ENCODE measurements at regions not wholly inside any gene's neighbourhood (a gene's known extent, or its start where the extent isn't known, plus 50 kb on each side); places are given as distances from the start of the nearest gene placed in this dataset.
"Not testable (repeated sequence)": the region's sequence is repeated elsewhere in the genome, so short reads cannot be mapped to it uniquely, and the experiment has no call there.

DNA sequence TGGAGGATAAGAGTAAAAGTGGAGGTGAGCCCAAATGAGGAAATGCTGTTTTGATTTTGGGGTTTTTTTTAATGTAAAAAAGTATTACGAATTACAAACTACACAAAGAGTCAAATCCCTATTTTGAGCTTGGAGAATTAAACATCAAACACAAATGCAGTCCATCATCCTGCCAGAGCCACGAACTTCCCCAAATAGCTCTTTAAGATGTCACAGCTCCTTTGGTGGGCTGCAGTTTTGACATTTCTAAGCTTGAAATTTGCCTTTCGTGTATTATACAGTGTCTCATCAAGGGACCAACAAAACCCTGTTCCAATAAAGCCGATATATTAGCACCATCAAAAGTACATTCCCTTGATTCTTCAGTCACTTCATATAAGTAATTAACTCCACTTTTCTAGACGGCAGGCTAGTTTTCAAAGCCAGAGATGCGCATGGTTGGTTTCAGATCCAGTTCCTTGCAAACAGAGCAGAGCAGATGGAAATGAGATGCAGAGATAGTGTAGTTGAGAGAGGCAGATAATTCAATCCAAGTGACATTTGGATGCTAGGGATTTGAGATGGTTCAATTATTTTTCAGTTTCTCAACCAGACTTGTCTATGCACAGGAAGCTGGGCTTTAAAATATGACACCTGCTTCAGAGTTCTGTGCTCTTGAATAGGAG, 580.9 kb downstream of the EDEM1 start:
- no peak for DNase-seq

GRCh38 chr3:5769825-5770224, 582.3 kb downstream of the EDEM1 start:
- no peak for DNase-seq

GRCh38 chr3:5774337-5774736, 586.8 kb downstream of the EDEM1 start:
- no peak for DNase-seq

GRCh38 chr3:5775100-5775499, 587.6 kb downstream of the EDEM1 start:
- DNase-seq: not testable (repeated sequence)

DNA sequence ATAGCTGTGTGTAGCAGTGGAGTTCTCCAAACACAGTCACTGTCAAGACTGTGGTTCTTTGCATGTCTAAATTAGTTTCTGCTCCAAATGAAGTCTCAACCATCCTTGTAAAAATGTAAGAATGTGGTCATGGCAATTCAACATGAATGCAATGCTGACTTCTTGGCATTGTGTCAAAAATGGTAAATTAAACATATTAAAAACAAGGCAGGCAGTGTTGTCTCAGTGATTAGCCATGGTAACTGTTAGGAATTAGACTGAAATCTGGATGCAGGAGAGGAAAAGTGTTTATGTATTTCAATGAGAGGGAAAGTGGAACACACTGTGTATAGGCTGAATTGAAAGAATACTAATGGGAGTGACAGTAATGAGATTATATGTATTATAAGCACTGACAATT, 597.2 kb downstream of the EDEM1 start:
- DNase-seq: no peak

GRCh38 chr3:5787861-5788488, 600.5 kb downstream of the EDEM1 start:
- peak; percentile 16 for DNase-seq

- DNase-seq: no peak
These were observed 601.0 kb downstream of the EDEM1 start for GRCh38 chr3:5788496-5788895.

- DNase-seq: no peak
These were observed 604.1 kb downstream of the EDEM1 start for GRCh38 chr3:5791558-5791957.

- DNase-seq: no peak
These were observed 609.0 kb downstream of the EDEM1 start for GRCh38 chr3:5796541-5796940.

GRCh38 chr3:5798809-5799208, 611.3 kb downstream of the EDEM1 start:
- DNase-seq: no peak

- DNase-seq: no peak
These were observed 611.9 kb downstream of the EDEM1 start for GRCh38 chr3:5799398-5799797.

DNA sequence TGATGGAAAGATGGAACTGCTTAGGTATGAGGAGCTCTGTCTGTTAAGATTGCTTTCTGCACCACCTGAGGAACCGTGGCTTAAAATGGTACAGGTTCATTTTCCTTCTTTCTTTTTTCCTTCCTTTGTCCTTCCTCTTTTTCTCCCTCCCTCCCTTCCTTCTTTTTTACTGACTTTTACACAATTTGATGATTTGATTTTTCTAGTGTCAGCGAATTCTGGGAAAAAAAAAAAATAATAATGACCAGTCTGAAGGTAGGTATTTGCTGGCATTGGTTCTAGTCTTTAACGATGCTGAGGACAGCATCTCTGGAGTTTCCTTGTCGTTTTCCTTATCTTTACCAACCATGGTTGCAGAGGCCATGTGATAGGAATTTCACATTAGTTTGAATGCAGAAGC, 613.5 kb downstream of the EDEM1 start:
- DNase-seq: no peak

- DNase-seq: no peak
These were observed 618.7 kb downstream of the EDEM1 start for GRCh38 chr3:5806192-5806591.

- DNase-seq: no peak
These were observed 622.2 kb downstream of the EDEM1 start for GRCh38 chr3:5809586-5810246.

DNA sequence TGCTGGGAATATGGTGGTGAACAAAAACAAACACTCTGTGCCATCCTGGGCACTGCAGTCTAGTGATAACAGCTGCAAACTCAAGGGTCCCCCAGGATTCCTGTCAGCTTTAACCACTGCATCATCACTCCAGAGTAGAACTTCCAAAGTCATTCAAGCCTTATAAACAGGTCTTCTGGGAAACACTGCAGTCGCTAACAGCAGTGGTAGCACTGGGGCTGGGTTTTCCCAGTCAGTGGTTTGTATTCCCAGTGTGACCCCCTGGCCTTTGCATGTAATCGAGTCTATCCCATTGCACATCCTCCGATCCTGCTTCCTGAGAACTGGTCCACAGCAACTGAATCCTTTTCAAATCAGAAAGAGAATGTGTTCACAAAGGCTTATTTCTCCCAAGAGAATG, 623.5 kb downstream of the EDEM1 start:
- DNase-seq: no peak

GRCh38 chr3:5813521-5813920, 626.0 kb downstream of the EDEM1 start:
- DNase-seq: no peak

DNA sequence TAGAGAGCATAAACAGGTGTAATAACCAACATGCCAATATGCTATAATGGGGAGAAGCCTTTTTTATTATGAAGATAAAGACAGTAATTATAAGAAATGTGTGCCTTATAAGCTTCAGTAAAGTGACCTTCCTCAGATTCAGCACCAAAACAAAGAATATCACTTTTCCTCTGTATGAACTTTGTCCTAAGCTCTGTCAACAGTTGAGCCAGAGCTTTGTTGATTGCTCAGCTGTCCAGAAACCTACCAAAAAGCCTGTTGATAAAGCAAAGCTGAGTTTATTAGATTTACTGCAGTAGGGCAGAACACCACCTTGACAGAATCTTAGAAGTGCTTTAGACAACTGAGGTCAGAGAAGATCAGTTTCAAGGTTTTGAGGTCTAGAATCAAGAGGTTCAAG, 635.3 kb downstream of the EDEM1 start:
- no peak for DNase-seq

GRCh38 chr3:5826467-5826866, 639.0 kb downstream of the EDEM1 start:
- no peak for DNase-seq

GRCh38 chr3:5828251-5828650, 640.7 kb downstream of the EDEM1 start:
- no peak for DNase-seq

DNA sequence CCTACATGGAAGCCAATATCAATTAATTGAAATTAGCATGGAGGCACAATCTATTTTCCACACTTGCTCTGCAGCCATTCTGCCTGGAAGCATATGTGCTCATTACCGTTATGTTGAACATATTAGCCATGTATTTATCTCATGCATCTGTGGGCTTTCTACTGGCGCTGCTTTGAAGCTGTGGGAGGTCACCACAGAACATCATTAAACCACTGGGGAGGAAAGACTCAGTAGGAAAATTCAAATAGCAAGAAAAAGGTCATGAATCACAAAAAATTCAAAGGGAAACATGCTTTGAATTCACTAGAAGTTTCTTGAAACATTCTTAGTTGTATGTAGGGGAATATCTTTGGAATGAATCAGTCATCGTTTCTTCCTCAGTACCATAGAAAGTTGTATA, 652.5 kb downstream of the EDEM1 start:
- DNase-seq: no peak

DNA sequence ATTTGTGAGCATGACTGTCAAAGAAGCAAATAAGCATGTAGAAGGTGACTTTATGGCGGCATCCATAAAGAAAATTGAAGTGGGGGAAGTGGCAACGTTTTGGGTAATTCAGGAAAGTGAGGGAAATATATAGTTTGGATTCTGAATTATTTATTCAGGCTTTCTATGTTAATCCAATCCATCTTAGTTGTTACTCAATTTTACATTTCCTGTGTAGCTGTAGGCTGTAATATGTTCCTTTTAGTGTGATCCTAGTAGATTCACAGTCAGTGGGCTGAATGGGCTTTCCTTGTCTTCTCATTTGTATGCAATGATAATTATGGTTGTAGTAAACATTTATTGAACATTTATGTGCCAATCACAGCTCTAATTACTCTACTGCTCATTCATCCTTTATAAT, 654.1 kb downstream of the EDEM1 start:
- DNase-seq: no peak

DNA sequence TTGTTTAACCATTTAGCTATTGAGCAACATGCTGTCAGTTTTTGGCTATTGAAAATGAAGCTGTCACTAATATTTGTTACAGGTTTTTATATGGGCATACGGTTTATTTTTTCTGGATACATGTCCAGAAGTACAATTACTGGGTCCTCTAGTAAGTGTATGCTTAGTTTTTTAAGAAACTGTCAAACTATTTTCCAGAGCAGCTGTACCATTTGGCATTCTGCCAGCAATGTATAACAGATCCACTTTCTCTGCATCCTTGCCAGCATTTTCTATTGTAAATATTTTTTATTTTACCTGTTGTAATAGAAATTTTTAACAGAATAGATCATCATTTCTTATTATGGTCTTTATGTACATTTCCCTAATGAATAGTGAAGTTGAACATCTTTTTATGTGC, 658.8 kb downstream of the EDEM1 start:
- no peak for DNase-seq

GRCh38 chr3:5861151-5861550, 673.6 kb downstream of the EDEM1 start:
- DNase-seq: no peak

GRCh38 chr3:5874931-5875341, 687.4 kb downstream of the EDEM1 start:
- DNase-seq: no peak

GRCh38 chr3:5888851-5889250, 701.3 kb downstream of the EDEM1 start:
- DNase-seq: no peak

Measured in NCI-H774 (cell line).